Cerebellar nuclear complex (tissue), 1 donor: ENCODE measurements at regions not wholly inside any gene's neighbourhood (a gene's known extent, or its start where the extent isn't known, plus 50 kb on each side); places are given as distances from the start of the nearest gene placed in this dataset.

Experiments used
- DNase-seq, 2 experiments: peaks; one replicate each; lab custom pipeline; 2025; lab: John Stamatoyannopoulos, UW

GRCh38 chr10:78319841-78320240 is 286.2 kb downstream of the RPS24 start:
- no peak for DNase-seq

- no peak for DNase-seq
Observed at GRCh38 chr10:78320506-78320905, 286.8 kb downstream of the RPS24 start.

GRCh38 chr10:78321000-78321399 is 287.3 kb downstream of the RPS24 start:
- DNase-seq, result no peak

GRCh38 chr10:78321500-78321899 is 287.8 kb downstream of the RPS24 start:
- no peak for DNase-seq

GRCh38 chr10:78326372-78326771 is 292.7 kb downstream of the RPS24 start:
- no peak for DNase-seq

- DNase-seq, result no peak
Observed at GRCh38 chr10:78327778-78328591, 294.3 kb downstream of the RPS24 start.

GRCh38 chr10:78328592-78329404 is 295.1 kb downstream of the RPS24 start:
- DNase-seq, result no peak

GRCh38 chr10:78330884-78331283 is 297.2 kb downstream of the RPS24 start:
- DNase-seq, result no peak

- no peak for DNase-seq
Observed at GRCh38 chr10:78331391-78331922, 297.8 kb downstream of the RPS24 start.

- no peak for DNase-seq
Observed at GRCh38 chr10:78332012-78332411, 298.3 kb downstream of the RPS24 start.

- DNase-seq, result no peak
Observed at GRCh38 chr10:78332657-78333056, 299.0 kb downstream of the RPS24 start.

GRCh38 chr10:78333362-78334143 is 299.9 kb downstream of the RPS24 start:
- DNase-seq, result no peak

- no peak for DNase-seq
Observed at GRCh38 chr10:78335371-78335690, 301.7 kb downstream of the RPS24 start.

GRCh38 chr10:78335691-78336401 is 302.2 kb downstream of the RPS24 start:
- DNase-seq, result no peak

- no peak for DNase-seq
Observed at GRCh38 chr10:78336402-78336791, 302.7 kb downstream of the RPS24 start.

- DNase-seq, result no peak
Observed at GRCh38 chr10:78337016-78337415, 303.4 kb downstream of the RPS24 start.

GRCh38 chr10:78337646-78338391 is 304.2 kb downstream of the RPS24 start:
- no peak for DNase-seq

- DNase-seq, result no peak
Observed at GRCh38 chr10:78338717-78339116, 305.1 kb downstream of the RPS24 start.

- DNase-seq, result no peak
Observed at GRCh38 chr10:78339251-78339650, 305.6 kb downstream of the RPS24 start.

GRCh38 chr10:78341953-78342614 is 308.4 kb downstream of the RPS24 start:
- DNase-seq, result no peak
